ENCODE measurements at regions not wholly inside any gene's neighbourhood (a gene's known extent, or its start where the extent isn't known, plus 50 kb on each side); places are given as distances from the start of the nearest gene placed in this dataset.

GRCh38 chr6:40962241-40962640, 76.8 kb downstream of the UNC5CL start:
- no peak for TF ChIP-seq CTCF (conservative IDR thresholded peaks at IDR 0.05; ENCODE audit: low read depth, low read length)
- H3K4me3 ChIP-seq (ENCODE audit: low read depth, low read length) = no peak overlapping the region
- DNase-seq (ENCODE audit: low read depth) = peak; percentile 95

- DNase-seq (ENCODE audit: low read depth) = no peak
- H3K4me3 ChIP-seq (ENCODE audit: low read depth, low read length) = no peak overlapping the region
- TF ChIP-seq CTCF (conservative IDR thresholded peaks at IDR 0.05; ENCODE audit: low read depth, low read length) = no peak
Observed at GRCh38 chr6:40961831-40962230, 77.2 kb downstream of the UNC5CL start.

- no peak for DNase-seq (ENCODE audit: low read depth)
- no peak for TF ChIP-seq CTCF (conservative IDR thresholded peaks at IDR 0.05; ENCODE audit: low read depth, low read length)
- no peak overlapping the region for H3K4me3 ChIP-seq (ENCODE audit: low read depth, low read length)
Observed at GRCh38 chr6:40960742-40961430, 78.1 kb downstream of the UNC5CL start.

DNA sequence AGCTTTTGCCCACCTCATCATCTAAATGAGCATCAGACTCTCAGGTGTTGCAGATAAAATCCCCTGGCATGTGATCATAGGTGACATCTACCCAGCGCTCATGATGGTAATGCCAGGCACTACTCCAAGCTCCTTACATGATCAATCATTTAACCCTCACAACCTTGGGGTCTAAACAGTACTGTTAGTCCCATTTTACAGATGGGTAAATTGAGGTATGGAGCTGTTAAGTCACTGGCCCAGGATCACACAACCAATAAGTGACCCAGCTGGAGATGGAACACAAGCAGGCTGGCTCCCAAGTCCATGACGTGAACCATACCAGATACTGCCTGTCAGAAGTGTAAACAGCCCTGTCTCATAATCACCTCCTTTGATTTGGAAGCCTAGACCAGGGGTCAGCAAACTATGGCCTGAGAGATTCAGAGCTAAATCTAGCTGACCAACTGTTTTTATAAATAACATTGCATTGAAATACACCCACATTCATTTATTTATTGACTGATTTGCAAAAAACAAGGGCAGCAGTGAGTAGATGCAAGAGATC, 79.2 kb downstream of the UNC5CL start:
- DNase-seq (ENCODE audit: low read depth) = no peak
- H3K4me3 ChIP-seq (ENCODE audit: low read depth, low read length) = no peak overlapping the region
- no peak for TF ChIP-seq CTCF (conservative IDR thresholded peaks at IDR 0.05; ENCODE audit: low read depth, low read length)

DNA sequence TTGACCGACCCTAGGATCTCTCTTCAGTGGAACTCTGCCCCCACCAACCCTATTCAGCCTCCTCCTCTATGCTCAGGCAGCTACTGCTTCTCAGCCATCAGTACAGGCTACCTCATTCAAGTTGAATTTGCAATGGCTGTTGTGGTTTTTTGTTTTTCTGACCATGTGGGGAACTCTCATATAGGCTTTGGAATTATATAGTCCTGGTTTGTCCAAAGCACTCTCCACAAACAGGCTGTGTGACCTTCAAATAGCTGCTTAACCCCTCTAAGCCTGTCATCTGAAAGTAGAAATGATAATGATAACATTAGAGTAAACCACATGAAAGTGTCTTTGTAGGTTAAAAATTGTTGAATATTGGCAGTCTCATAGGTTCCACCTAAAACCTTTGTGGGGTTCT, 80.3 kb downstream of the UNC5CL start:
- H3K4me3 ChIP-seq (ENCODE audit: low read depth, low read length) = no peak overlapping the region
- TF ChIP-seq CTCF (conservative IDR thresholded peaks at IDR 0.05; ENCODE audit: low read depth, low read length) = no peak
- DNase-seq (ENCODE audit: low read depth) = no peak

GRCh38 chr6:40957616-40958492, 81.2 kb downstream of the UNC5CL start:
- no peak overlapping the region for H3K4me3 ChIP-seq (ENCODE audit: low read depth, low read length)
- peak; percentile 97 for DNase-seq (ENCODE audit: low read depth)
- TF ChIP-seq CTCF (conservative IDR thresholded peaks at IDR 0.05; ENCODE audit: low read depth, low read length) = no peak
